SHP77 (cell line): ENCODE measurements at regions not wholly inside any gene's neighbourhood (a gene's known extent, or its start where the extent isn't known, plus 50 kb on each side); places are given as distances from the start of the nearest gene placed in this dataset.

ENCODE experiments used
- DNase-seq, 2 experiments: peaks; one replicate each; lab custom pipeline; 2025; lab: John Stamatoyannopoulos, UW

DNA sequence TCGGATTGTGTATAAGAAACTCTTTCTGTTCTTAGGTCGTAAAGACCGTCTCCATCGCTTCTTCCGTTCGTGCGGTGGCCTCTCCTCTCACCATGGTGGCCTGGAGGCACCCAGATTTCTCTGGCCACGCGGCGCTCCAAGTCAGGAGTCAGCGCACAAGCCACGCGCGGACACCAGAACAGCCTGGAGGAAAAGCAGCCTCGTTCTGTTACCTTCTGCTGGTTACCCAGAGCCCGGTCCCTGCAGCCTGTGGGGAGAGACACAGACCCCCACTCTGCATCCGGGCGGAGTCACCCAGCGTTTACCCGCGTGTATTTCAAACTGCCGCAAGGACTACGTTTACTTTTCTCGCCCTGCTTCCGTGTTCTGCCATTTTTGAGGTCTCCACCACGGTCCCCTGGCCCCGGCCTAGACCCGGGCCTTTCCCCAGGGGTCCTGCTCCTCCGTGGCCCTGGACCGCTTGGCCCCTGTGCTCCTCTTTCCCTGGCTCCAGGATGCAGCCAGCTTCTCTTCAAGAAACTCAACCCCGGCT is 776.1 kb downstream of the BRD1 start:
- DNase-seq: peak in 1 of 2 experiments; percentile 44

DNA sequence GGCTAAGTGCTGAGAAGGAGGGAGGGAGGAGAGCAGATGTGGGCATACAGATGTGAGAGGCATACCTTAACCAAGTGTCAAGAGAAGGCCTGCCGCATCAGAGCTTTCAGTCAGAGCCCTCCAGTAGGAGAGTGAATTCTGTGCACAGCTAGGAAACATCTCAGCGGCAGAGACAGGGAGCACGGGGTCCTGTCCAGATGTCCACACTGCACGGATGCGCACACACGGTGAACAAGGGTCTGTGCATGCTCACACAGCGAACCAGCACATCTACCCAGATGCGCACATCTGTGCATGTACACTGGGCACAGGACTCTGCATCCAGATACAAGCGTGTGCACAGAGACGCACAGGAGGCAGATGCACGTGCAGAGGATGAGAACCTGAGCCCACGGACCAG is 778.0 kb downstream of the BRD1 start:
- DNase-seq: no peak

DNA sequence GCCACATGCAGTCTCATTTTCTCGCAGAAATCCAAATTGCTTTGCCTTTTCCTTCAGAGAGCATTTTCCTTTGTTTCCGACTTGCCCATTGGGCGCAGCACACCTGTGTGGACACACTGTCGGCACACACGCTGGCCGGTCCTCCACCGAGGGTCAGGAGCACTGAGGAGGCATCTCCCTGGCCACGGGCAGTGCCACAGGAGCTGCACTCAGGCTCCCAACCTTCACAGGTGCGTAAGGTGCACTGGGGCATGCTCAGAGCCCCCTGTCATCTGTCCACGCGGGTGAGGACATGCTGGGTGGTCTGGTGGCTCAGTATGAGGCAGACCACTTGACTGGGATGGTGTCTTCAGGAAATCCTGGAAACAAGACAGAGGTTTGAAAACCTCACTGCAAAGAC is 779.1 kb downstream of the BRD1 start:
- no peak for DNase-seq

DNA sequence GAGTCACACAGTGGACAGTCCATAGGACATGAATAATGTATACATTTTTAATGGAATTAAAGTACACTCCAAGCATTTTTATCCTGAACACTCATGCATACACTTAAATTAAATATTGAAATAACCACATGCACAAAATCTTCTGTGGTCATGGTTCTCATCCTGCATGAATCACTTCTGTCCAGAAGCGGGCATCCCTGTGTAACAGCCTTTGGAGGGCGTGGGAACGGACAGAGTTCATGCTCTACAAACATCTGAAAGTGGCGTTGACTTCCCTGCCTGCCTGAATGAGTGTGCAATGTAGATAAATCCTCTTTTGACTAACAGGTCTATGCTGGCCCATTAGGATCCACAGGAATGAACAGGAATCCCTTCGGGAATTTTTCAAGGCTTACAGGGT is 780.2 kb downstream of the BRD1 start:
- no peak for DNase-seq

DNA sequence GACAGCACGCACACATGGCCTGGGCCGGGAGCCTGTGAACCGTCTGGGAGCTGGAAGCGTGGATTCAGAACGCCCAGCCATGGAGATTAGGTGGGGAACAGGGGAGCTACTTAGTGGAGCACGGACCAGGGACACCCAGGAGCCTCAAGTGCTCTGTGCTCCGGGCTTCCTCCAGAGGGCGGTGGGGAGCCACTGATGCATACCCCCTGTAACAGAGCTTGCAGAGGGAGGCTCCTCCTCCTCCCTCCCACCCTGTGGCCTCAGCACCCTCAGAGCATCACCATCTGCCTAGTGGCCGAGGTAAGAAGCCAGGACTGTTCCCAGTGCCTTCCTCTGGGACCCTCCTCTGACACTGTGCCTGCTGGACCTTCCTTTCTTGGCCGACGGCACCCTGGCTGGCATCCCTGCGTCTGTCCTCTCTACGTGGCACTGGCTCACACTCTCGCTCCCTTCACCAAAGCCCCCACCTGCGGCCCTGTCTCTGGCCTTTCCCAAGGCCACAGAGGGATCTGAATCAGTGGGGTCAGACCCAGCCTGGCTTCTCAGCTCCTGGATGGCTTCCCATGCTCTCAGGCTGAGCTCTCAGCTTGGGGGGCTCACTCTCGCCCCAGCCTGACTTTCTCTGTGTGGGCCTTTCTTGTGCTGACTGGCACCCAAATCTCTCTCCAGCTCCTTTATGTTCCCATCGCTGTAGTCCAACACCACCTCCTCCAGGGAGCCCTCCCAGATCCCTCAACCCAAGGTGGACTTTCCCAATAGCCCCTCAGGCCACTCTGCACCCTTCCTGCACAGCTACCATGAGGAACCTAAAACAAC is 780.9 kb downstream of the BRD1 start:
- peak; percentile 84 to 86 for DNase-seq

DNA sequence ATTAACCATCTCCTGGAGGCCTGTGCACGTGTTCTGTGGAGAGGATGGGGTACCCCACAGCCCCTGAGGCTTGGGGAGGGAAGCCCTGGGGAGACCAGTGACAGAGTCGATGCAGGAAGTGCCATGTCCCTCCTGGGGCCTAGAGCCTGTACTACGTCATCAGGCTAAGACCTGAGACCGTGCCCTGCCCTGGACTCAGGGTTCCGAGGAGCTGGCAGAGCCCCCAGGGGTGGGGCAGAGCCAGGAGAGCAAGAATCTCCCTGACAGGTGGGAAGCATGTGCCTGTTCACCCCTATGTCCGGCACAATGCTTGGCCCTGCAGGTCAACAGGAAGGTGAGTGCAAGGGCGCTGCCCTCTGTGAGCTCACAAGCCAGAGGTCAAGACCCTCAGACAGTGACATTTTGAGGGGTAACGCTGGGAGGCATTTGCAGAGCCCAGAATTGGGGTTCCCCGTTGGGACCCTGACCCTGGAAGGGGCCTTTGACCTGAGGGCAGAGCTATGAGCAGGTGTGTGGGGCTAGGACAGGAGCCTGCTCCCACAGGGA is 781.6 kb downstream of the BRD1 start:
- no peak for DNase-seq

DNA sequence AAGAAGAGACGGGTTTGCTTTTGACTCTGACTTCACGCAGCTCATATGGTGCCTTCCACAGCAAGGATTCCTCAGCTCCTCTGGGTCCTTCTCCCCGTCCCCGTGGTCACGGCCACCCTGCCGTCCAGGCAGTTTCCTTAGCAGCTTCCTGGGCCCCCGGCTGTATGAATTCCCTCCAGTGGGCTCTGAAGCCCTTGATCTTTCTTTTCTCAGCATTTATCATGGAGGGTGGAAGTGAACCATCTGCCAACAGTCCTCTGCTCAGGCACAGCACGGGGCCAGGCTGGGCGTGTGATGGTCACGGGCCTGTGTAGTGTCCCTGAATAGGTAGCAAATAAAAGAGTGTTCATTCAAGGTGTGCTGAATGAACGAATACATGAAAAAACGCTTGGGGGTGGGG is 782.4 kb downstream of the BRD1 start:
- DNase-seq: no peak

DNA sequence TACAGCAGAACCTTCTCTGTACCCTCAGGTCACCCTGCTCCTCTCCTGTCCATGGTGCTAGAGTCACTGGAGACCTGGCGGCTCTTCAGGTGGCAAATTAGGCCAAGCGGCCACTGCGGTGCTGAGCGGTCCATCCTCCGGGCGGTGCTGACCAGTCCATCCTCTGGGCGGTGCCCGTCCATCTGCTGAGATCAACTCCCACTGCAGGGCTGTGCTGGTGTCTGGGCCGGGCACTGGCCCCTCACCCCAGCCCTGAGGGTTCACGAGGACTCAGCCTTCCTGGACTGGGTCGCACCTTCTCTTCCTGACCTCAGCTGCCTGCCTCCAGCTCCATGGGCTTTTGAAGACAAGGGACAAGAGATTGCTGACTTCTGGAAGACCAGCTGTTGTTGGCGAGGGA is 782.9 kb downstream of the BRD1 start:
- DNase-seq: no peak

DNA sequence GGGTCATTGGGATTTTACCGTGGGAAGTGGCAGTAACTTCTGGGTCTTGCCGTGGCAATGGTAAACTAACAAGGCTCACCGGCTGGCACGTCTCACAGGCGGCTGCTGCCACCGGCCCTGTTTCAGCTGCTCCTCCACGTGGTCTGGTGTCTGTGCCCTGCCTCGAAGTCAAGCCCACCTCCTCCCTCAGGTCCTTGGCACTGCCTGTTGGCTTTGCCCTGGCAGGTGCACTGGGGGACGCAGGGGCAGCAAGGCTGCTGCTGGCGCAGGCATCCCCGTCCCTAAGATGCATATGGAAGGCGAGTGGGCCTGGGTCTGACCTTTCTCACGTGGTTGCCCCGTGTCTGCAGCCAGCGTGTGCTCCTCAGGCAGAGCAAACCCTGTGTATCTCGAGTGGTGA is 783.6 kb downstream of the BRD1 start:
- DNase-seq: no peak

DNA sequence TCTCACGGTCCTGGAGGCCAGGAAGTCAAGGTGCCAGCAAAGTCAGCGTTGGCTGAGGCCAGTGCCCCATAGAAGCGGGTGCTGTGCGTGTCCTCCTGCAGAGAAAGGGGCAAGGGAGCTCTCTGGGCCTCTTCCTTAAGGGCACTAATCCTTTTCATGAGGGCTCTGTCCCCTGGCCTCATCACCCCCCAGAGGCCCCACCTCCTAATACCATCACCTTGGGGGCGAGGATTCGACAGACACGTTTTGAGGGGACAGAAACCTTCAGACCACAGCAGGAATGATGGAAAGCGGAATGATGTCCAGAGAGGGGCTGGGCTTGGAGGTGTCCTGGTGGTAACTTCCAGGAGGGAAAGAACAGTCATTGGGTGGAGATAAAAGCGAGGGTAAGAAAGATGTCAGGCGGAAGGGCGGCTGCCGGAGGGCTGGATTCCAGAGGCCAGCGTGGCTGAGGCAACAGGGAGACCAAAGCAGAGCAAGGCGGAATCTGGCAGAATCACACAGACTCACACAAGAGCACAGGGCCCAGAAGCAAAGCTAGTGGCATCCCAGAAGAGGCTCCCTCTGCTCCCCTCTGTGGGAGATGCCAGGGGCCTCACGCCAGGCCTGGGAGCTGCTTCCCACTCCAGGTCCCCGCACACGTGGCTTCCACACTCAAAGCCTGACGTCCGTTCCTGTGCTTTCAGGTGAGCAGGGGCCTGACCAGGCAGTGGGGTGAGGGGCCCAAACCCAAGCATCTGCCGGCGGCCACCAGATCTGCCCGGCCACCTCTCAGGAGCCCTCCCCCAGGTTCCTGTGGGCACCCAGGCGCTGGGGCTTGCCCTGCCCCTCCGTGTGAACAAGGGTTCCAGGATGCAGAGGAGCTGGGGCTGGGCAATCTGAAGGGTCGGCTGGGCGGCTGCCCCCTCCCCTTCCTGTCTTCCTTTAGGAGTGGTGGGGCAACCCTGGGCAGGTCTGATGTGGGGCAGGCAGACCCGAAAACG is 784.5 kb downstream of the BRD1 start:
- DNase-seq: no peak

DNA sequence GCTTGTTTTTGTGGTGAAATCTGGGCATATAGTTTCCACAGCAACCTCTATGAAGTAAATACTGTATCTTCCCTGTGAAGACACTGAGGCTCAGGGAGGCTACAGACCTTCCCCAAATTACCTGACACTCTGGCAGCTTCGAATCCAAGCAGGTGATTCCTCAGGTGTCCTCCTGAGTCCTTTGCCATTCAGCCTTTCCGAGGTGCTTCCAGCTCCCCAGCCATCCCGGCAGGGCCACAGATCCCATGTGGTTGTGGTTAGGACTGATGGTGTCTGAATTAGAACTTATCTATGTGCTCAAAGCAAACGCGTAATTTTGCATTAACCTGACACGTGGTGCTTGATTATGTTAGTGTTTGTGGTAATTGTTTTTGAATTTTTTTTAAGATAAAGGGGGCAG is 785.6 kb downstream of the BRD1 start:
- DNase-seq: no peak

DNA sequence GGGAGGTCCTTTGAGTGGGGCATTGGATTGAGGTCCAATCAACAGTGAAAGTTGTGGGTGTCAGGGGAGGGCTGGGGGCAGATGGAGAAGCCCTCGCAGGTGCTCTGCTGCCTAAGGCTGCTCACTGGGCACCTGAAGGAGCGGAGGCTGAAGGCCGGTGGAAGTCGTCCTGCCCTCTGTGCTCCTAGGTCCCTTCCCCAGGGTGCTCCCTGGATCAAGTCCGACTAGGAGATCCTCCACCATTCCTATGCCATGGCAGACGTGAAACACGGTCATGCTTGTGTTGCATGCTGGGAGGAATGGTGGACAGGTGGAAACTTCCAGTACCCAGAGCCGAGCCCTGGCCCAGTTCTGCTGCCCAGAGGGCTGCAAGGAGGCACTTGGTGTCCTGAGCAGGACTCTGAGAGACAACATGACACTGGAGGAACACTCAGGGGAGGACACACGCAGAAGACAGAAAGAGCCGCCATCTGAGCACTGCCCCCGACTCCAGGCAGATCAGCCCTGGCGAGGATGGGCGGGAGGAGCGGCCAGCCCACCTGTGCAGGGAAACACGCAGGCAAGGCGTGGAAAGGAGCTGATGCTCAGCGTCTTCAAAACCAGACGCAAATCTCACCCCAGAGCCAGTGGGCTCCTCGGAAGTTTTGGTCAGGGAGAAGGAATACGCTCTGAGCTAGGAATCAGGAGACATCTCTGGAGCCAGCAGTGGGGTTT is 786.8 kb downstream of the BRD1 start:
- DNase-seq: no peak

DNA sequence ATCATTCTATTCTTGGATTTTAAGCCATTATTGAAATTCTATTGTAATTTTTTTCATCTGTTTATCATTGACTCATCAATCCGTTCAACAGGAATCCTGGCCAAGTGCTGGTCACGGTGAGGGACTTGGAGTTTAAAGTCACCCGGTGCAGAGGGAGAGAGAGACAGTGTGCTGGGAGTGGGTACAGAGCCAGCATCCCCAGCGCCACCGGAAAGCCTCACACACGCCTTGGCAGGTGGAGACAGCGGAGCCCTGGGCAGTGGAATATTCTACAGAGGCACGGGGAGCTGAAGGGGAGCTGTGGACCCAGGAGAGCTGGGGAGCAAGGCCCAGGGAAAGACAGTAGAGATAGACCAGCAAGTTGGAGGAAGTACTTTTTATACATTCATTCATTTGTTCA is 787.6 kb downstream of the BRD1 start:
- no peak for DNase-seq

DNA sequence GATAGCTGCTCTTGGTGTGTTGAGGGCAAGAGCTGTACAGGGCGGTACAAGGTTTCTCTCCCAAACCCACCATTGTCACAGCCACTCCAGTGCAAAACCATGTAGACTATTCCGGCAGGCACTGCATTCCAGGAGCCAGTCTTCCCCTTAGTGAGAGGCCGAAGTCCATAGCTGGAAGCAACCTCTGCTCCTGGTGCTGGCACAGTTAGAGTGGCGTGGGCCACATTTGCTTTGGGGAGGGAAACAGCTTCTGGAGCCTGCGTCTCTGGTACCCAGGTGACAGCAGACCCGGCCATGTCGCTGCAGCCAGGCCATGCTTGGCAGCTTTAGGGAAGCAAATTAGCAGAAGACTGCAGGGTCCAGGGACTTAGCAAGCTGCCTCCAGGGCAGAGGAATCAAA is 788.0 kb downstream of the BRD1 start:
- no peak for DNase-seq

DNA sequence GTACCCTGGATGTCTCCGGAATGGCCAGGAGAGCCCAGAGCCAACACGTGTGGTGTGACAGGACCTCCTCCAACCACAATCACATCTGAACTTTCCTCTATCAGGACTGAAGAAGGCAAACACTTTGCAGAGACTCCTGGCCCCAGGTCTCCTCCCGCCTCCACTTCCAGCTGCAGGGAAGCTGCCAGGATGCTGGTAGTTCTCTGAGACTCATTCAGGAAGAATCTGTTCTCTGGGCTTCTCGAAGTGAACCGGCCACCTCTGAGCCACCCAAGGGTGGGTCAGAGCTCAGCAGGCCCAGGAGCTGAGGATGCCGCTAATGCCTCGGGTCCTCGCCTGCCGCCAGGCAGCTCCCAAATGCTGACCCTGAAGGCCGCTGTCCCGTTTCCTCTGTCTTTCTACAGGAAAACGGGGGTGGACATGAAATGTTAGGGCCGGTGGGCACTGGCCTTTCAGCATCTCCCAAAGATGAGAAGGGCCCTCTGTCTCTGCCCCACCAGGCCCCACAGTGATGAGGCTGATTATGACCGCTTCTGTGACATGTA is 789.9 kb downstream of the BRD1 start:
- DNase-seq: no peak

DNA sequence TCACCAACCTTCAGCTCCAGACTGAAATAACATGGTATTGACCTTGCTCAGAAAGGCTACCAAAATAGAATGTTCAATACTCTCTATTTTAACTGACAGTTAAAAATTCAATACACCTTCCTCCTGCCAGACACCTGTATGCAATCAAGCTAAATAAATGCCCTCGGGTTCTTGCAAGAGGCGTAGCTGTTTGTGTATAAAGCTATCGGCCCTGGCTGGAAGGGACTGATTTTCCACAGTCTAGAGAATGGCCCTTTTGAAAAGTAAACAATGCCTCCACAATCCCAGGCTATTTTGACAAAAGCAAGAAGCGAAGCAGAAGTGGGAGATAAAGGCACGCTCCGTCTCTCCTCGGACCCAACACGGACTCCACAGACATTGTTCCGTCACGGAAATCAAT is 791.2 kb downstream of the BRD1 start:
- DNase-seq: no peak

DNA sequence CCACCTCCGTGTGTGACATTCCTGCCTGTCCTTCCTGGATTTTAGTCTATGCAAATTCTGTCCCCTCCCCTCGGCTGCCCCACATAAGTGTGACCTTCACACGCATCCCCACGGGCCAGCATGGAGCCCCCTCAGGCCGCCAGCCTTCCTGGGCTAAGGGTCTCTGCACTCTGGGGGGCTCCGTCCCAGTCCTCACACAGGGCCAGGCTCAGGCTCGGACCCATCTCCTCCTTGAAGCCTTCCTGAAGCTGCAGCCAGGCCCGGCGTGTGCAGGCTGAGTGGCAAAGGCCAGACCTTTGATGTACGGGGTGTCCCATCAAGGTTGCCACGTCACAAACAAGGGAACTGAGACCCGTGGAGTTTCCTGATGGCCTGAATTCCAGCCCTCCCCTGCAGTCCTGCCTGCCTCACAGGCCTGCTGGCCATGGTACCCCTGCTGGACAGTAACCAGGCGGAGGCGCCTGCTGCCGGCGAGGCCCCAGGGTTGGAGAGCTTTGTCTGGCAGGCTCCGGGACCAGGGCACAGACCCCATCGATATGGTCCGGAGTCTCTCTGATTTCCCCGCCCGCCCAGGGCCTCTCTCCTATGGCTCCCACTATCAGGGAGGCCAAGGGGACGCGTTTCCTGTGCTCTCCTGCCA is 791.7 kb downstream of the BRD1 start:
- no peak for DNase-seq

DNA sequence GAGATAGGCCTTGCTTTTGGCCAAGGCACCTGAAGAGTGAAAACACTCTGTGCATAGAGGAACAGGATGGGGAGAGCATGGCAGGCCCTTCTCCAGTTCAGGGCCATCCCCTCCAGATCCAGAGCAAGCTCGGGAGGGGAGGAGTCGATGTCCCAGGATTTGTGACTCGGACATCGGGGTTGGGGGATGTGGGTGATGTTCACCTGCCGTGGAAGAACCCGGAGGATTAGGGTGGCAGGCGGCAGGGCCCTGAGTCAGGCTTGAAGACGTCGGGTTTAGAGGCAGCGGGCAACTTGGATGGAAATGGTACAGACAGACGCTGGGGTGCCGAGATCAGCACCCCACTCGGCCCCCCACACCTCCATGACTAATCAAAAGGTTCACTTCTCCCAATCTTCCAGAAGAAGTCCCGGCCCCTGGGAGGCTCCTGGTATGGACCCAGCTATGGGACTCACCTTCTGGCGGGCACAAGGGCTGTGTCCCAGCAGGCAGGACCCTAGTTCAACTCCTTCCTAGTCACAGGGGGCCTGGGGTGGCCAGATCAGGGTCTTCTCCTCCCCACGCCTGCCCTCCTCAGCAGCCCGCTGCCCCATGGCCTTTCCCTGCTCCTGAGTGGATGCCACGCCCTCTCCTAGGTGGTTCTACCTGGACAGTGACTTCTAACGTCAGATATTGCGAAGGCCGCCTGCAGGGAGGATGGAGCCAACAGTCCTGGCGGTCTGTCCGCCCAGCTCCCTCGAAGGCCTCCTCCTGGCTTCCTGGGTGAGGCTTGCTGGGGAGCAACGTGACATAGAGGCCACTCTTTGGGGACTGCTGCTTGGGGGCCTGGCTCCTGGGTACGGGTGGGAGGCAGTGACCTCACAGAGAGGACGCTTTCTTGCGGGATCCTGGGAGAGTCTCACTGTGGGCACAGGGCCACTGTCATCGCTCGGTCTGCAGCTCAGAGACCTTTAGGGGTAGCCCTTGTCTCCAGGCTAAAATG is 792.5 kb downstream of the BRD1 start:
- DNase-seq: no peak

DNA sequence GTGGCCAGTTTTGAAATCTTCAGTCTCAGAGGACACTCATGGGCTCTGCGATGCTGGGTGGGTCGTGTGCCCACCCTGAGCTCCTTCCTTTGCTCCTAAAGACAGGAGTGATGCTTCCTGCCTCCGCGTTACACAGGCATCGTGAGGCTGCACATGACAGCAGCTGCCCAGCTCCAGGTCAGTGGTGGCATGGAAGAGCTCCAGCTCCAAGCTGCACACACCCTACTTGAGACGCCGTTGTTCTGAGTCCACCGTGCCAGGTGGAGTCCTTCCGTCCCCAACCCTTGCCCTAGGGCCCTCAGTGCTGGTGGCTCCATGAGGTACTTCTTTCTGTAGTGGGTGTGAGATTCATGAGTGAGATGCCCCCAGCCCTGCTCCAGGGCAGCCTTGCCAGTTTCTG is 794.1 kb downstream of the BRD1 start:
- DNase-seq: no peak

DNA sequence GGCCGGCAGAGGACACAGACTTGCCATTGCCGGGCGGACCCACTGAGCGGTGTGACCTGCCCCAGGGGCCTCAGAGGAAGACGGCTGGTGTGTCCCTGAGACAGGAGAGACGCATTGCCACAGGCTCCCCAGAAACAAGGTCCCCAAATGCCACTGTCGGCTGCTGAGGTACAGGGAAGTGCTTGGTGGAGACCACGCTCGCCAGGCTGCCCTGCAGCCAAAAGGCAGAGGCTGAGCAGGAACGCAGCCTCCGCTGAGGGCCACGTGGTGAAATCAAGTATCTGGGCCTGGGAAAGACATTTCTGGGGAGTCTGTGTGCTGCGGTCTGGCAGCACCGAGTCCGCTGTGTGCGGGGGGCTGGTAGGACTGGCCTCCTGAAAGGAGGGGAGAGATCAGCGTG is 794.9 kb downstream of the BRD1 start:
- no peak for DNase-seq
